ENCODE measurements at regions not wholly inside any gene's neighbourhood (a gene's known extent, or its start where the extent isn't known, plus 50 kb on each side); places are given as distances from the start of the nearest gene placed in this dataset.

DNA sequence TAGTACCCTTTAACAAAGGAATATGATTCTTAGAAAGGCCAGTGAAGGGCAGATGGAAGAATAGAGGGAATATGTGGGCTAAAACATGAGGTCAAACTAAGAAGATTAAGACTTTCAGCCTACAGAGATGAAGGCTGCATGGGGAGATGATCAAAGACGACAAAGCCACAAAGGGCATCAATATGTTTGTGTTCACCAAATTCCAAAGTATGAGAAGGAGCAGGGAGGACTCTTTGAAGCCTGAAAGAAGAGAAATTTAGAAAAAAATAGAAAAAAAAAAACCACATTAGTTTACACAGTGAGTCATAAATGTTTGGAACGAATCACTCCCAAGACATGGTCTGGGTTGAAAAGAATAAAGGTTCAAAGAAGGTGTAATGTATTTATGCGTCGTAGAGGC is 131.8 kb downstream of the NEDD1 start:
- Histone ChIP-seq H3K9me3 (ENCODE audit: control insufficient read depth, insufficient read depth, low read depth, low read length) (no peaks in the 10 kb centered on the region), H3K27ac (ENCODE audit: low read length) (no peak overlapping the region), H3K27me3 (ENCODE audit: control insufficient read depth, insufficient read depth, low read length) (no peaks in the 10 kb centered on the region), H3K36me3 (ENCODE audit: control insufficient read depth, insufficient read depth, low read length) (no peaks in the 10 kb centered on the region), H3K4me3 (ENCODE audit: low read depth in 2 of 2, low read length in 2 of 2) (no peak overlapping the region), H3K4me1 (ENCODE audit: control insufficient read depth, insufficient read depth, low read length) (no peaks in the 10 kb centered on the region)
- CTCF ChIA-PET: no interaction called here
- POLR2A ChIA-PET: no interaction called here
- DNase-seq (ENCODE audit: low read depth, low spot score) (no peak), ATAC-seq (no peak)
- intact Hi-C loops (cut with micrococcal nuclease; ENCODE audit: unreplicated experiment): no loop called here
- no peak for TF ChIP-seq POLR2AphosphoS5 (IDR thresholded peaks at IDR 0.05; ENCODE audit: low read depth, low read length)
- TF ChIP-seq CTCF (IDR thresholded peaks at IDR 0.05): no peak
- TF ChIP-seq TCF7L2 (IDR thresholded peaks at IDR 0.05; ENCODE audit: low read depth, low read length): no peak
- TF ChIP-seq SIN3A (IDR thresholded peaks at IDR 0.05; ENCODE audit: borderline replicate concordance, insufficient read depth, low read depth, low read length): no peak
- no peak for TF ChIP-seq REST (IDR thresholded peaks at IDR 0.05; ENCODE audit: insufficient read depth in 1 of 2, low read depth in 2 of 2, low read length in 1 of 2)
- no TSS peak for BruUV-seq (replicated peaks)
- in situ Hi-C loops (cut with HindIII; ENCODE audit: low pct_unique_long_range_greater_than_20kb, low sequenced_read_pairs): no loop called here

DNA sequence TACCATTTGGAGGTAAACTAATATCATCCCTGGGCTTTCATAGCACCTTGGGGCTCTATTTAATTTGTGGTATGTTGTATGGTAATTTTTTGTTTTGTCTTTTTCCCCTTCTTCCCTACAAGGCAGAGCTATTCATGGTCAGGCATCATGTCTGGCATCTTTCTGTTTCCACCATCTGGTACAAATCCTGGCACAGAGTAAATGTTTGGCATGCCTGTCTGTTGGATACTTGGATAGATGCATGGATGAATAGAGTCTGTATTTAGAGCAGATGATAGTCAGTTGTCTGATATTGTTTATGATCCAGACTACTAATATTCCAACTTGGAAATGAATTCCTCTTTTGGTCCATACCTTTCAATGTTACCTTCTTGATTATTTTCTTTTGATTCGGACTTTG is 139.8 kb downstream of the NEDD1 start:
- H3K27ac ChIP-seq (ENCODE audit: low read length): no peak overlapping the region
- TF ChIP-seq SIN3A (IDR thresholded peaks at IDR 0.05; ENCODE audit: borderline replicate concordance, insufficient read depth, low read depth, low read length) (no peak), POLR2AphosphoS5 (IDR thresholded peaks at IDR 0.05; ENCODE audit: low read depth, low read length) (no peak), CTCF (IDR thresholded peaks at IDR 0.05) (no peak), TCF7L2 (IDR thresholded peaks at IDR 0.05; ENCODE audit: low read depth, low read length) (no peak), REST (IDR thresholded peaks at IDR 0.05; ENCODE audit: insufficient read depth in 1 of 2, low read depth in 2 of 2, low read length in 1 of 2) (no peak)
- ChIA-PET POLR2A (interaction anchor here (1.0 kb wide), 1 partner anchor 11 kb away, joined by 4 read pairs; no protein-coding TSS in a partner anchor), CTCF (no interaction called here)
- H3K4me1 ChIP-seq (ENCODE audit: control insufficient read depth, insufficient read depth, low read length): no peaks in the 10 kb centered on the region
- H3K9me3 ChIP-seq (ENCODE audit: control insufficient read depth, insufficient read depth, low read depth, low read length): no peaks in the 10 kb centered on the region
- DNase-seq (ENCODE audit: low read depth, low spot score) (no peak), ATAC-seq (no peak)
- no peak overlapping the region for H3K4me3 ChIP-seq (ENCODE audit: low read depth in 2 of 2, low read length in 2 of 2)
- no peaks in the 10 kb centered on the region for H3K36me3 ChIP-seq (ENCODE audit: control insufficient read depth, insufficient read depth, low read length)
- intact Hi-C loops (cut with micrococcal nuclease; ENCODE audit: unreplicated experiment): no loop called here
- H3K27me3 ChIP-seq (ENCODE audit: control insufficient read depth, insufficient read depth, low read length): no peaks in the 10 kb centered on the region
- BruUV-seq (replicated peaks): no TSS peak
- in situ Hi-C loops (cut with HindIII; ENCODE audit: low pct_unique_long_range_greater_than_20kb, low sequenced_read_pairs): no loop called here

Measured in Panc1 (cell line).